OCI-LY7 (cell line): ENCODE measurements at regions not wholly inside any gene's neighbourhood (a gene's known extent, or its start where the extent isn't known, plus 50 kb on each side); places are given as distances from the start of the nearest gene placed in this dataset.

Experiments used
- BruUV-seq: library from RNA; stranded (reverse); fragments of 400-500 nt; replicated peaks from 2 replicates; lab custom pipeline; 2021; lab: Mats Ljungman, UMichigan
- CTCF ChIA-PET: fragments of 300-600 bp; sonication (Branson Sonifier 250); formaldehyde crosslinking; loops from one replicate; lab custom pipeline; 2022; ENCODE audit warnings: antibody characterized with exemption; ENCODE audit not compliant: unreplicated experiment; lab: Charles Lee
- POLR2A ChIA-PET: fragments of 300-600 bp; sonication (Branson Sonifier 250); formaldehyde crosslinking; loops from one replicate; lab custom pipeline; 2022; ENCODE audit warnings: antibody characterized with exemption; lab: Charles Lee
- DNase-seq: peaks from one replicate; pipeline ENCODE4 v3.0.0-alpha.2; 2015; ENCODE audit warnings: low spot score
- H2AFZ ChIP-seq: fragments of 200-600 bp; sonication (generic), shearing (Covaris generic); 2 replicates; pipeline ENCODE4 v1.6.1; 2014; ENCODE audit warnings: mild to moderate bottlenecking, antibody characterized with exemption, low read length, moderate library complexity
- H3K27ac ChIP-seq: fragments of 200-600 bp; sonication (generic); 2 replicates; pipeline ENCODE4 v1.5.1; 2014; ENCODE audit warnings: mixed run types, low read depth, mild to moderate bottlenecking, moderate library complexity, low read length, inconsistent platforms; ENCODE audit not compliant: poor library complexity, severe bottlenecking
- H3K36me3 ChIP-seq: fragments of 200-600 bp; sonication (generic); 2 replicates; pipeline ENCODE4 v1.6.1; 2014; ENCODE audit warnings: mild to moderate bottlenecking, antibody characterized with exemption, low read length, moderate library complexity, mixed read lengths; ENCODE audit not compliant: insufficient read depth
- H3K4me1 ChIP-seq: fragments of 200-600 bp; sonication (generic); 2 replicates; pipeline ENCODE4 v1.5.1; 2014; ENCODE audit warnings: mild to moderate bottlenecking, low read length; ENCODE audit not compliant: insufficient read depth, poor library complexity, severe bottlenecking
- H3K4me2 ChIP-seq: fragments of 200-600 bp; sonication (generic); 2 replicates; pipeline ENCODE4 v1.6.1; 2014; ENCODE audit warnings: mild to moderate bottlenecking, low read length
- H3K4me3 ChIP-seq: fragments of 200-600 bp; sonication (generic); 2 replicates; pipeline ENCODE4 v1.5.1; 2014; ENCODE audit warnings: mild to moderate bottlenecking, low read depth, low read length; ENCODE audit not compliant: poor library complexity, severe bottlenecking
- H3K79me2 ChIP-seq: fragments of 200-600 bp; sonication (generic); 2 replicates; pipeline ENCODE4 v1.6.1; 2016; ENCODE audit warnings: low read depth, mild to moderate bottlenecking, low read length, moderate library complexity, mixed read lengths; ENCODE audit not compliant: insufficient read depth
- H3K9me2 ChIP-seq: fragments of 200-600 bp; sonication (generic); 2 replicates; pipeline ENCODE4 v1.6.1; 2016; ENCODE audit warnings: mild to moderate bottlenecking, low read length, mixed read lengths; ENCODE audit not compliant: insufficient read depth
- H3K9me3 ChIP-seq: fragments of 200-600 bp; sonication (generic); 2 replicates; pipeline ENCODE4 v1.6.1; 2014; ENCODE audit warnings: mild to moderate bottlenecking, mixed run types, low read length, mixed read lengths
- H4K20me1 ChIP-seq: fragments of 200-600 bp; sonication (generic); 2 replicates; pipeline ENCODE4 v1.6.1; 2014; ENCODE audit warnings: mild to moderate bottlenecking, antibody characterized with exemption, low read length, moderate library complexity, mixed read lengths; ENCODE audit not compliant: insufficient read depth
- EZH2phosphoT487 ChIP-seq: fragments of 200-600 bp; sonication (generic); IDR thresholded peaks from 2 replicates; pipeline ENCODE4 v1.6.1; 2018; ENCODE audit warnings: low read depth, borderline replicate concordance, mild to moderate bottlenecking, mixed run types, antibody characterized with exemption, low read length, moderate library complexity, mixed read lengths
- intact Hi-C: fragments of 100-400 bp; cut with micrococcal nuclease; formaldehyde crosslinking; loops from one replicate; pipeline ENCODE4 v1.10.0; 2022; ENCODE audit not compliant: unreplicated experiment
- TF ChIP-seq, protein P1 (sequence below): fragments of 200-600 bp; sonication (generic); conservative IDR thresholded peaks from 2 replicates; pipeline ENCODE4 v1.5.1; 2014; ENCODE audit warnings: mild to moderate bottlenecking, antibody characterized with exemption, low read length, moderate library complexity, mixed read lengths

DNA sequence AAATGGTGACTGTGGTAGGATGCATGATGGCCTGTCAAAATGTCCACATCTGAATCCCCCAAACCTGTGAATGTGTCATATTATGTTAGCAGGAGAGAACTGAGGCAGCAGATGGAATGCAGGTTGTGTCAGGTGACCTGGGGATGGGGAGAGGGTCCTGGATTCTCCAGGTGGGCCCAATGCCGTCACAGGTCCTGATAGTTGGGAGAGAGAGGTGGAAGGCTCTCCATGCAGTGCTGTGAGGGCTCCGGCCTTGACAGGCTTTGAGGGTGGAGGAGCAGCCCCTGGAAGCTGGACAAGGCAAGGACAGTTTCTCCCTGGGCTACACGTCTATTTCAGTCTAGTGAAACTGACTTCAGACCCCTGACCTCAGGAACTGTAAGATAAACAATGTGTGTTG lies 330.9 kb upstream of the ZNF32 start:
- Histone ChIP-seq H3K9me3 (no peaks in the 10 kb centered on the region), H3K4me1 (no peaks in the 10 kb centered on the region), H3K4me3 (no peak overlapping the region), H3K4me2 (no peak overlapping the region), H3K27ac (no peak overlapping the region), H3K79me2 (no peaks in the 10 kb centered on the region), H2AFZ (no peak overlapping the region), H3K36me3 (no peaks in the 10 kb centered on the region), H4K20me1 (no peaks in the 10 kb centered on the region), H3K9me2 (no peaks in the 10 kb centered on the region)
- ChIA-PET CTCF (no interaction called here), POLR2A (no interaction called here)
- TF ChIP-seq, protein P1, sequence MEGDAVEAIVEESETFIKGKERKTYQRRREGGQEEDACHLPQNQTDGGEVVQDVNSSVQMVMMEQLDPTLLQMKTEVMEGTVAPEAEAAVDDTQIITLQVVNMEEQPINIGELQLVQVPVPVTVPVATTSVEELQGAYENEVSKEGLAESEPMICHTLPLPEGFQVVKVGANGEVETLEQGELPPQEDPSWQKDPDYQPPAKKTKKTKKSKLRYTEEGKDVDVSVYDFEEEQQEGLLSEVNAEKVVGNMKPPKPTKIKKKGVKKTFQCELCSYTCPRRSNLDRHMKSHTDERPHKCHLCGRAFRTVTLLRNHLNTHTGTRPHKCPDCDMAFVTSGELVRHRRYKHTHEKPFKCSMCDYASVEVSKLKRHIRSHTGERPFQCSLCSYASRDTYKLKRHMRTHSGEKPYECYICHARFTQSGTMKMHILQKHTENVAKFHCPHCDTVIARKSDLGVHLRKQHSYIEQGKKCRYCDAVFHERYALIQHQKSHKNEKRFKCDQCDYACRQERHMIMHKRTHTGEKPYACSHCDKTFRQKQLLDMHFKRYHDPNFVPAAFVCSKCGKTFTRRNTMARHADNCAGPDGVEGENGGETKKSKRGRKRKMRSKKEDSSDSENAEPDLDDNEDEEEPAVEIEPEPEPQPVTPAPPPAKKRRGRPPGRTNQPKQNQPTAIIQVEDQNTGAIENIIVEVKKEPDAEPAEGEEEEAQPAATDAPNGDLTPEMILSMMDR: no peak
- no peak for TF ChIP-seq EZH2phosphoT487
- intact Hi-C loops: no loop called here
- no peak for DNase-seq
- no TSS peak for BruUV-seq

DNA sequence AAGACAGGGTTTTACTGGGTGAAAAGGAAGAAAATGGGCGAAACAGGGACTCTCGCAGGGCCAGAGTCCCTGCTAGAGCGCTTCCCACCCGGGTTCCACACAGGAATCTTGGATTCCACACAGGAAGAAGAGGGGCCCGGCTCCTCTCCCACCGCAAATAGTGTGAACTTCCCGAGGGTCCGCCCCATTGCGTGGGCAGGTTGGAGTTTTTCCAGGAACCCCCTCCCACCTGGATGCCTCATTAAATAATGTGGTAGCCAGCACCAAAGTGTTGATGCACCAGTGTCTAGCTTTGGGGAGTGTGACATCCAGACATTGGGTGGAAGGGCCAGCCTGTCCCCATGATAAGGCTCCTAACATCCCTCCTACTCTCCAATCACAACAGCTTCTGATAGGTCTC lies 330.3 kb upstream of the ZNF32 start:
- intact Hi-C loops: no loop called here
- ChIA-PET POLR2A (no interaction called here), CTCF (no interaction called here)
- Histone ChIP-seq H2AFZ (no peak overlapping the region), H3K79me2 (no peaks in the 10 kb centered on the region), H3K27ac (no peak overlapping the region), H4K20me1 (no peaks in the 10 kb centered on the region), H3K9me3 (no peaks in the 10 kb centered on the region), H3K4me3 (no peak overlapping the region), H3K4me2 (no peak overlapping the region), H3K36me3 (no peaks in the 10 kb centered on the region), H3K9me2 (no peaks in the 10 kb centered on the region), H3K4me1 (no peaks in the 10 kb centered on the region)
- no peak for DNase-seq
- TF ChIP-seq EZH2phosphoT487: no peak
- TF ChIP-seq, protein P1: no peak
- no TSS peak for BruUV-seq

DNA sequence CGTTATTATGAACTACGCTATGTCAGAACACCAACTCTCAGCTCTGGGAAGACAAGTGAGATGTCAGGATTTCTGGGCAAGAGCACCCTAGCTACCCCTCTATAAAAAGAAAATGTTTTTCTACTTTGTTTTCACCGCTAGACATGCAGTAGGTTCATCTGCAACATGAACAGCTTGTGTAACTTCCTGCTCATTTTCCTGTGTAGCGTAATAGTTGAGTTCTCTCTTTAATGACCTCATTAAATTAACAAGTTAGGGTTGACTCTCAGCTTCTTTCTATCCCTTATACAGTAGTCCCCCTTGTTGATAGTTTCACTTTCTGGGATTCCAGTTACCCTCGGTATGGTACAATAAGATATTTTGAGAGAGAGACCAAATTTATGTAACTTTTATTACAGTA lies 329.4 kb upstream of the ZNF32 start:
- CTCF ChIA-PET: no interaction called here
- Histone ChIP-seq H3K9me3 (no peaks in the 10 kb centered on the region), H2AFZ (no peak overlapping the region), H3K27ac (no peak overlapping the region), H3K4me3 (no peak overlapping the region), H3K4me1 (no peaks in the 10 kb centered on the region), H3K79me2 (no peaks in the 10 kb centered on the region), H3K4me2 (no peak overlapping the region), H3K9me2 (no peaks in the 10 kb centered on the region), H3K36me3 (no peaks in the 10 kb centered on the region), H4K20me1 (no peaks in the 10 kb centered on the region)
- no peak for DNase-seq
- POLR2A ChIA-PET: interaction anchor here (0.5 to 0.7 kb wide), 3 partner anchors 10 to 455 kb away, joined by 3 read pairs; no protein-coding TSS in a partner anchor
- BruUV-seq: no TSS peak
- TF ChIP-seq, protein P1: no peak
- no peak for TF ChIP-seq EZH2phosphoT487
- intact Hi-C loops: no loop called here
